SH-SY5Y (cell line): ENCODE measurements at regions not wholly inside any gene's neighbourhood (a gene's known extent, or its start where the extent isn't known, plus 50 kb on each side); places are given as distances from the start of the nearest gene placed in this dataset.

Experiments
- GATA2 ChIP-seq: IDR thresholded peaks from 2 replicates; pipeline ENCODE4 v1.6.1; 2011; ENCODE audit warnings: mild to moderate bottlenecking, low read depth, low read length
- GATA3 ChIP-seq: IDR thresholded peaks from 2 replicates; pipeline ENCODE4 v1.6.1; 2011; ENCODE audit warnings: low read depth, mild to moderate bottlenecking, low read length, moderate library complexity

GRCh38 chr14:105689722-105690121 is 163.3 kb downstream of the TMEM121 start:
- TF ChIP-seq GATA2 (no peak), GATA3 (no peak)
